Neuron (in vitro differentiated cells): ENCODE measurements at regions not wholly inside any gene's neighbourhood (a gene's known extent, or its start where the extent isn't known, plus 50 kb on each side); places are given as distances from the start of the nearest gene placed in this dataset.

ENCODE experiments used
- H2AFZ ChIP-seq: one replicate; pipeline ENCODE4 v1.6.1; 2013; ENCODE audit warnings: low read depth, mild to moderate bottlenecking, inconsistent platforms, low read length, moderate library complexity
- H3K27me3 ChIP-seq: one replicate; pipeline ENCODE4 v1.6.1; 2013; ENCODE audit warnings: low read length; ENCODE audit not compliant: insufficient read depth
- H3K36me3 ChIP-seq: one replicate; pipeline ENCODE4 v1.6.1; 2013; ENCODE audit warnings: low read length; ENCODE audit not compliant: insufficient read depth
- H3K4me1 ChIP-seq: one replicate; pipeline ENCODE4 v1.6.1; 2013; ENCODE audit warnings: low read length; ENCODE audit not compliant: insufficient read depth
- H3K4me3 ChIP-seq: 2 replicates; pipeline ENCODE4 v1.5.1; 2013; ENCODE audit warnings: mild to moderate bottlenecking, low read length, moderate library complexity
- H3K9me3 ChIP-seq: one replicate; pipeline ENCODE4 v1.6.1; 2013; ENCODE audit warnings: low read length

- no peaks in the 10 kb centered on the region for H3K36me3 ChIP-seq
- no peak overlapping the region for H3K4me3 ChIP-seq
- no peak overlapping the region for H2AFZ ChIP-seq
- H3K9me3 ChIP-seq: no peaks in the 10 kb centered on the region
- no peaks in the 10 kb centered on the region for H3K27me3 ChIP-seq
- no peaks in the 10 kb centered on the region for H3K4me1 ChIP-seq
Measured at GRCh38 chr14:32005628-32006027, 71.5 kb upstream of the ARHGAP5 start.

DNA sequence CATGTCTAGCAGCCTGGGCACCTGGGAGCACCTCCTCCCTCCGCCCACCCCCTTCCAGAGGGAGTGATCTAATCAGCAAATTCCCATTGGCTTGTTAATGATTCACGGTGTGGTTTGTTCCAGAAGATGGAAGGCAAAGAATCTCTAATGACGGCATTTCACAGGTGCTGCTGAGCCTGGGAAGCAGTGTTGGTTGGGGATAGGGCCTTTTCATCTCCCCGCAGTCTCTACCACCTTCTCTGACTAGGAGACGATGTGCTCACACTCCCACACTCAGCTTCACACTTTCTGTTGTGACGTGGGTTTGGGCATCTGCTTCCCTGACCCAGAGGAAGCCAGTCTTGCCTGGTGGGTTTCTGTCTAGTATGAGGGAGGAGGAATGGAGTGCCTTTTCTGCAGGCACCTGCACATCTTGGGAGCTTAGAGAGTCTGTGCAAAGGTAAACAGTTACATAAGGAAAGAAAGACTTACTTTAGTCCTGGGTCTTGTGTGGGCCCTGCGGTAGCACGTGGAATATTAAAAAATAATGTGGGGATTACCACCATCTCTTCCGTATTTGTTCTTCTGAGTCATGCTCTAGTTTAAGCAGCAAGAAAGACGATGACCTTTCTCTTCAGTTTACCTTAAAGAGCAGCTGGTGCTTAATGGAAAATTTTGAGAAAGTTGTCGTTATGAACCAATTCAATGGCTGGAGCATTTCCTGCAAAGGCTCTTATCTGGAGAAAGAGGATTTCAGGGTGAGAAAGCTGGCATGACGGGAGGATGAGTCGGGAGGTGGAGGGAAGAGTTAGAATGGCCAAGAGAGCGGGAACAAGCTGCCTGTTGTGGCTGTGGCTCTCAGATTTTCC lies 70.6 kb upstream of the ARHGAP5 start:
- H3K4me3 ChIP-seq: no peak overlapping the region
- no peaks in the 10 kb centered on the region for H3K4me1 ChIP-seq
- no peaks in the 10 kb centered on the region for H3K36me3 ChIP-seq

DNA sequence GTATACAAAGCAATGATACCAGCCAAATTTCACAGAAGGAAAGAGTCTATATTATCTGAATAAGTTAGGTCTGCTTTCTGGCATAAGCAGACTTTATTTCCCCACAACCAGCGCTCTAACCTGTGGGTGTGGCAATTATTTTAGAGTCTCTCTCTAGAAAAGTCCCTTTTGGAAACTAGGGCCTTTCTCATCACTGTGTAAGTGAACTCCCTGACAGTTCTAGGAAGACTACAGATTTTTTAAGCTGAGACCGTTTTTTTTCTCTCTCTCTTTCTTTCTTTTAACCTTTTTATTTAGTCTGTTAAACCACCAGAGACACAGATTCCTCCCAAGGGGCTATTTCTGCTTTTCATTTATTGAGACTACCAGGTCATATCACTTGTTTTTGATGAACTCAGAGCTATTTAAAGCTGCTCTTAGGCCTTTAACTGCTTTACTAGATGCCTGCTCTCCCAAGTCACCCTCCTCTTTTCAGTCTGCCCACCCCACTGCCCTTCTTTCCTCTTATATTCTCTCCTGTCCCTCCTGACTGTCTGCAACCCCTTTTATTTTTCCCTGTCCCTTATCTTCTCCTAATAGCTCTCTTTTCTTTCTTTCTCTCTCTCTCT lies 69.2 kb upstream of the ARHGAP5 start:
- H3K36me3 ChIP-seq: no peaks in the 10 kb centered on the region
- no peaks in the 10 kb centered on the region for H3K27me3 ChIP-seq
- no peaks in the 10 kb centered on the region for H3K9me3 ChIP-seq
- no peak overlapping the region for H3K4me3 ChIP-seq
- no peak overlapping the region for H2AFZ ChIP-seq
- H3K4me1 ChIP-seq: no peaks in the 10 kb centered on the region

More for the DNA sequence above, 70.6 kb upstream of the ARHGAP5 start:
- Histone ChIP-seq H2AFZ (no peak overlapping the region), H3K9me3 (no peaks in the 10 kb centered on the region), H3K27me3 (no peaks in the 10 kb centered on the region)

DNA sequence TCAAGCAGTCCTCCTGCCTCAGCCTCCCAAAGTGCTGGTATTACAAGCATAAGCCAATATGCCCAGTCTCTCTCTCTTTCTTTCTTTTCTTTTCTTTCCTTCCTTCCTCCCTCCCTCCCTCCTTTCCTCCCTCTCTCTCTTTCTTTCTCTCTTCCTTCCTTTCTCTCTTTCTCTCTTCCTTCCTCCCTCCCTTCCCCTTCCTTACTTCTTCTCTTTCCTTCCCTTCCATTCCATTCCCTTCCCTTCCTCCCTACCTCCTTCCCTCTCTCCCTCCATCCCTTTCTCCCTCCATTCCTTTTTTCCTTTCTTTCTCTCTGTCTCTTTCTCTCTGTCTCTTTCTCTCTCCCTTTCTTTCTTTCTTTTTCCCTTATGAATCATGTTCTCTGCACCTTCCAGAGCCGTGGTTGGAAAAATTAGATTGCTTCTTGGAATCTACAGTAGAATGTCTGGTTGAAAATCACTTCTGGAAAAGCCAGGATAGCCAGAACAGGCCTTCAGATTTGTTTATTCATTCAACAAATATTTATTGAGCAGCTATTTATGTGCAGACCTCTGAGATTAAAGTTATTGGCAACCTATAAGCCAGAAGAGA lies 68.4 kb upstream of the ARHGAP5 start:
- Histone ChIP-seq H2AFZ (no peak overlapping the region), H3K4me1 (no peaks in the 10 kb centered on the region), H3K9me3 (no peaks in the 10 kb centered on the region), H3K27me3 (no peaks in the 10 kb centered on the region), H3K36me3 (no peaks in the 10 kb centered on the region), H3K4me3 (no peak overlapping the region)

DNA sequence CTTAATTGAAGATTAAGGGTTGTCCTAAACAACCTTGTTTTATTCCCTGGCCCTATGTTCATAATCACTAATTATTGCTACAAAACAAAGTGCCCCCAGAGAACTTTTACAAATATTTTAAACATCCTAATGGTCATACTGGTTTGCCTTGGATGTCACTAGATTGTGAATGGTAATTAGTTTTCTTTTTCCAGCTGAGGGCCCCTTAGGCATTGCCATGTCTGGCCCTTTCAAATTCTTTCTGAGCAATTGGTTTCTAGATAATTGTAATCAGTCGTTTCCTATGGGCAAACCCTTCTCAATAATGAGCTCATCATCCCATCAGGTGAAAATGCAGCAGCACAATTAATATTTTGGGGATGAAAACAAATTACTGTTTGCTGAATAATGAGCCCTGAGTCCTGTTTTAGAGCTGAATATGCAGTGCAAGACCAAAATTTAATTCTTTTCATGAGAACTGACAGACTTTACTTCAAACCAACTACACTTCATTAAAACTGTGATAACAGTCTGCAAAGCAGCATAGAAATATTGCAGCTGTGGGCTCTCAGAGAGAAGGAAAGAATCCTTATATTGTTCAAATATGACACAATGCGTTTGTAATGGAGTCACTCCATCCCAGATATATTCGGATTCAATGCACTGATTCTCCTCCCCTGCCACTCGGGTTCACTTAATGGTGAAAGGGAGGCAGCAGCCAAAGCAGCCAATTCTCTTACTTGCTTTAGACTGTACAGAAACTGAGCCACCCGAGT lies 67.7 kb upstream of the ARHGAP5 start:
- Histone ChIP-seq H3K4me3 (no peak overlapping the region), H3K27me3 (no peaks in the 10 kb centered on the region), H2AFZ (no peak overlapping the region), H3K4me1 (peaks cover 7% of the 10 kb centered on the region), H3K36me3 (no peaks in the 10 kb centered on the region), H3K9me3 (no peaks in the 10 kb centered on the region)

GRCh38 chr14:32009976-32010581 lies 67.0 kb upstream of the ARHGAP5 start:
- H3K4me1 ChIP-seq: peaks cover 8% of the 10 kb centered on the region
- H3K9me3 ChIP-seq: no peaks in the 10 kb centered on the region
- H2AFZ ChIP-seq: no peak overlapping the region
- H3K4me3 ChIP-seq: no peak overlapping the region
- no peaks in the 10 kb centered on the region for H3K27me3 ChIP-seq
- H3K36me3 ChIP-seq: no peaks in the 10 kb centered on the region

DNA sequence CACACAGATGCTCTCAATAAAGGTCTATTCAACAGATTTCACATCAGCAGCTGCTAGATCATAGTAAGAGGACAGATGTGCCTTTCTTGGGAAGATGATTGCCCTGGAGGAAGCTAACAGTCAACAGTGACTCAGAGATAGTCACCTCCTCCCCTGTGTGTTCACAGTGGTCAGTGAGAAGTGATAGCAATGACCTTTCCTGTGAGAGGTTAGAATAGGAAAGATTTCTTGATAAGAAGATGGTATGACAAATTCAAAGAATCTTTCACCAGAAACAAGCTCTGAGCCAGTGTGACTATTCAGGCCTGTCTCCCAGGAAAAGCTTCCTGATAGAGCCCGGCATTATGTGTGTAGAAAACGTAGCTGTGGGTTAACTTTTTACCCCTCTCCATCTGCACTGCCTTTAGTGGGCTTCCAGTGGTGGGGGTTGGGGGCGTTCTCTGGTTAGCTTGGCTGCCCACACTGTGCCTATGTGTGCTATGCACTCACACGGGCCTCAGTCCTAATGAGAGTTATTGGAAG lies 66.4 kb upstream of the ARHGAP5 start:
- no peak overlapping the region for H2AFZ ChIP-seq

DNA sequence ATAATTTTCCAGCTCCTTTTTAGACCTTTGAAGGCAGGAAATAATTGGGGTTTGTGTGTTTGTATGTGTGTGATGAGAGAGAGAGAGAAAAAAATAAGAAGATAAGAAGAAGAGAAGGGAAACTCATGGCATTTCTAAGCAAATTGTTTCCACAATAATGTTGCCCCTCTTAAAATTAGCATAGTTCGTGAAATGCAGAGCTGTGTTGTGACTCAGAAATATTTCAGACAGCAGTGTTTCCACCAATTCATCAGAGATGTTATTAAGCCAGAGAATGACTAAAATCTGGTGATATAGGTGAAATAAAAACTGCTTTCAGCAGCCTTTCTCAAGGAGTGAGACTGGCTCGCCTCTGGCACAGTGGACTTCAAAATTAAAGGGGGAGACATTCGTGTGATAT lies 65.9 kb upstream of the ARHGAP5 start:
- no peaks in the 10 kb centered on the region for H3K27me3 ChIP-seq
- H3K4me1 ChIP-seq: peaks cover 8% of the 10 kb centered on the region
- H2AFZ ChIP-seq: no peak overlapping the region
- no peaks in the 10 kb centered on the region for H3K36me3 ChIP-seq
- H3K9me3 ChIP-seq: no peaks in the 10 kb centered on the region
- H3K4me3 ChIP-seq: no peak overlapping the region

More for the DNA sequence above, 66.4 kb upstream of the ARHGAP5 start:
- no peaks in the 10 kb centered on the region for H3K9me3 ChIP-seq
- H3K36me3 ChIP-seq: no peaks in the 10 kb centered on the region
- peaks cover 8% of the 10 kb centered on the region for H3K4me1 ChIP-seq
- H3K27me3 ChIP-seq: no peaks in the 10 kb centered on the region
- no peak overlapping the region for H3K4me3 ChIP-seq

DNA sequence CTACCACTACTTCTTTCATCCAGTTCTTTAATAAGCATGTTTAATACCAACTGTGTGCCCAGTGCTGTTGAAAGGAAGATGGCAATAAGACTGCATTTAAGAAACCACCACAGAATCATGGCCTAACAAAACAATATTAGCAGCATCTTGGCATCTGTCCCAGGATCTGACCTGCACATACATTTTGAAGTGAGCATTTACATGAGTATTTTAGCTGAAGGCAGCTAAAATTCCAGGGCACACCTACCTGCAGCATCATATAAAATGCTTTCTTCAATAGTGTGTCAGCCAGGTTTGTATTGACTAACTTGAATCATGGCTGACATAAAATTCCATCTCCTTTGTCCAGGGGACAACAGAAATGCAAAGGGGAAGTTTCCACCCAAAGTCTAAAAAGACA lies 65.0 kb upstream of the ARHGAP5 start:
- no peak overlapping the region for H3K4me3 ChIP-seq

GRCh38 chr14:32012571-32012970 lies 64.5 kb upstream of the ARHGAP5 start:
- Histone ChIP-seq H3K9me3 (no peaks in the 10 kb centered on the region), H3K4me3 (no peak overlapping the region), H3K4me1 (peaks cover 8% of the 10 kb centered on the region), H3K36me3 (no peaks in the 10 kb centered on the region), H2AFZ (no peak overlapping the region), H3K27me3 (no peaks in the 10 kb centered on the region)

More for the DNA sequence above, 65.0 kb upstream of the ARHGAP5 start:
- H2AFZ ChIP-seq: no peak overlapping the region
- no peaks in the 10 kb centered on the region for H3K36me3 ChIP-seq
- H3K9me3 ChIP-seq: no peaks in the 10 kb centered on the region
- peaks cover 8% of the 10 kb centered on the region for H3K4me1 ChIP-seq
- H3K27me3 ChIP-seq: no peaks in the 10 kb centered on the region

DNA sequence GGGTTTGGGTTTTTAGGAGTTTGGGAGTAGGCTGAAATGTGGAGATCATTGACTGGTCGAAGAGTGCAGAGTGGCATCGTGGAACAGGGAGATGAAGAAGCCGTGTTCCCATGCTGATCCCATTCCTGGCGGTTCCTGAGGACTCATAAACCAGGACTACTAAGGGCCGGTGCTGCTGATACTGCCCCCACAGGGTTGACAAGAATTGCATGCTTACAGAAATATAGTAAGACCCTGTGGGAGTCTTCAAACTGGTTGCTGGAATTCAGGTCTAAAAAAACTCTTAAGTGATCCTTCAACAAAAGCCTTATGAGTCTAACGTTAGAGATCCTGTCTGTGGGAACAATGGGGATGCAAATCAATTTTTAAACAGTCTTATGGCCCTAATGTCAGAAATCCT lies 64.0 kb upstream of the ARHGAP5 start:
- Histone ChIP-seq H2AFZ (no peak overlapping the region), H3K36me3 (no peaks in the 10 kb centered on the region)

GRCh38 chr14:32014057-32014456 lies 63.0 kb upstream of the ARHGAP5 start:
- no peaks in the 10 kb centered on the region for H3K36me3 ChIP-seq
- no peaks in the 10 kb centered on the region for H3K27me3 ChIP-seq
- no peak overlapping the region for H3K4me3 ChIP-seq
- H3K4me1 ChIP-seq: peaks cover 12% of the 10 kb centered on the region
- no peak overlapping the region for H2AFZ ChIP-seq
- H3K9me3 ChIP-seq: no peaks in the 10 kb centered on the region

More for the DNA sequence above, 64.0 kb upstream of the ARHGAP5 start:
- H3K27me3 ChIP-seq: no peaks in the 10 kb centered on the region
- peaks cover 8% of the 10 kb centered on the region for H3K4me1 ChIP-seq
- no peak overlapping the region for H3K4me3 ChIP-seq
- H3K9me3 ChIP-seq: no peaks in the 10 kb centered on the region
